HG03095 (cell line): ENCODE measurements at regions not wholly inside any gene's neighbourhood (a gene's known extent, or its start where the extent isn't known, plus 50 kb on each side); places are given as distances from the start of the nearest gene placed in this dataset.

Experiments
- ATAC-seq: cut with Tn5 transposase; IDR thresholded peaks from one replicate; pipeline ENCODE4 v1.9.1; 2021; ENCODE audit warnings: moderate library complexity; ENCODE audit not compliant: unreplicated experiment

DNA sequence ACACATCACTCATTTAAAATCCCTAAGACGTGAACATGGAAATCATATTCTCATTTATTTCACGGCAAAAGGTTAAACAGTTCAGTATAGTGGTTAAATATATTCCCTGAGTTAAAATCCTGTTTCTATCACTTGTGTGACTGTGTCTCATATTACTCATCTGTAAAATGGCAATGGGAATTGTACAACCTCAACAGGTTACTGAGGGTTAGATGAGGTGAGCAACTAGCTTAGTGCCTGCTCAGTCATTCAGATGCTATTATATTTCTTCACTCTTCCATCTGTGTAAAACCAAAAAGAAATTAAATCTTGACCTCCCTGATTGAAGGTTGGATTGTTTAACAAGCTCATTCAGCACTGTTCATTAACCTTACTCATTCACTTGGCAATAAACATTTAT is 212.4 kb upstream of the STK17B start:
- ATAC-seq, result no peak

DNA sequence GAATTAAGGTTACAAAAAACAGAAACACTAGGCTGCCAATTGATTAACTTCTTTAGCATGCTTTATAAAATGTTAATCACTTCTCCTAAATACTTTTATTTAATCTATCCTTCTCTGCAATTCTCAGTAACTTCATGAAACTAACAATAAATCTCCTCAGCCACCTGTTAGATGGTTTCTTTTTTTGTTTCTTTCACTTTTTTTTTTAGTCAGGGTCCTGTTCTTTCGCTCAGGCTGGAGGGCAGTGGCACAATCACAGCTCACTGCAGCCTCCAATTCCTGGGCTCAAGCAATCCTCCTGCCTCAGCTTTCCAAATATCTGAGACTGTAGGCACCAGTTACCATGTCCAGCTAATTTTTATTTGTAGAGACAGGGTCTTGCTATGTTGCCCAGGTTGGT is 213.4 kb upstream of the STK17B start:
- ATAC-seq, result no peak

DNA sequence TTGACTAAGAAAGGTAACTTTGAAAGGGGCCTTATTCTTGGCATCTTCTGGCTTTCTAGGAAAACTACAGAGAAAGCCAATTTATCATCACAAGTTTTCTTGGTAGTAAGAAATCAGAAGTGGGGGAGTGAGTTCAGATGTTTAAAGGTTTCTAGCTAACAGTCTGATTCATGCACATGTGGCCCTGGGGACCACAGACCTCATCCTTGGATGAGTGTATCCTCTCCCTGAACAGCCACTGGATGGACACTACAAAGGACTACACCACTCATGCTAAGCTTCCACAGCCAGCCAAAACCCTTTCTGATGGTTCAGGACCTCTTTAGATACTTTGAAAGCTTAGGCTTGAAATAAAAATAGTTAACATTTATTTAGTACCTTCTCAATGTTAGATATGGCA is 218.3 kb upstream of the STK17B start:
- no peak for ATAC-seq

DNA sequence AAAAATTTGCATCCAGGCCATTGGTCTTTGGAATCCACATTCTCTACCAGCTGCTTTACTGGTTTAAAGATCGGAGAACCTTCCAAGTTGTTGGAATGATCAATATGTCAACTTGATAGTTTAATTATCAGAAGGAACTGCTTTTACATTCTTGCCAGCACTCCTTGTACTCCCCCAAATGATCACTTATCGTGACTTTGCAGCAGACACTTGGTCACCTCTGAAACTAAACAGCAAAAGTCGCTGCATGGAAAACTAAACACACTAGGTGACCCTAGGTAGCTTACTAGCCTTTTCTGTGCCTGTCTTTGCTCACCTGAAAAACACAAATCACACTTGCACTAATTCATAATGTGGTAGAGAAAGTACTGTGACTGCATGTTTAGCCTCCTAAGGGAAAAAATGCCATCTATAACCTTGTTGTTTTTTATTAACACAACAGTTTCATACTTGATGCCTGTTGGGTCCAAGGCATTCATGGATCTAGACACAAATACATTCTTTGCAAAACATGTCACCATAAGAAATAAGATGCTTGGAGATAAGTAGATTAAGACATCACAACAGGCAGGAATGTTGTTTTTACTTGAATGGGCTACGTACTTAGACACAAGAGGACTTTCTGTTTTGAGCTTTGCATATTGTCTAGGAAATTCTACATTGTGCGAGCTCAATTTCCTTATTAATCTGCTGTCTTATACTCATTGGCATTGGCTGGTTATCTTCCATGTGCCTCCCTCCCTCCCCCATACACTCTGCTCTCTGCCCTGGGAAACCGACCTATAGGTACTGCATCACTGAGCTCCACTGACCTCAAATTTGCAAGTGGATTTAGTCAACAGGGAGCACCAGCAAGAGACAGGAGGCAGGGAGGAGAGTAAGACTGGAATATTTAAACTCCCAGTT is 219.1 kb upstream of the STK17B start:
- no peak for ATAC-seq

DNA sequence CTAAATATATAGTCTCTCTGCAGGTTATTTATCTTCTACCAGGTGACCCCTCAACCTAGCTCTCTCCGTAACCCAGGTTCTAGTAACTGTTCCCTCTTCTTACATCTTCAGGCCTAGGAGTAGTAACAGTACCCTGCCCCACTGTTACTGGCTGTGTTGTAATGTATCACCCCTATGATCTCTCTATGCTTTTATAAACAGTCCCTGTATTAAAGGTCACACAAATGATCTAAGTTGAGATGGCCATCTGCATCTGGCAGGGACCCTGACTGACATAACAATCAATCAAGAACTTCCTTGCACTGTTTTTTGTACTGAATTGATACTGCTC is 219.7 kb upstream of the STK17B start:
- no peak for ATAC-seq

DNA sequence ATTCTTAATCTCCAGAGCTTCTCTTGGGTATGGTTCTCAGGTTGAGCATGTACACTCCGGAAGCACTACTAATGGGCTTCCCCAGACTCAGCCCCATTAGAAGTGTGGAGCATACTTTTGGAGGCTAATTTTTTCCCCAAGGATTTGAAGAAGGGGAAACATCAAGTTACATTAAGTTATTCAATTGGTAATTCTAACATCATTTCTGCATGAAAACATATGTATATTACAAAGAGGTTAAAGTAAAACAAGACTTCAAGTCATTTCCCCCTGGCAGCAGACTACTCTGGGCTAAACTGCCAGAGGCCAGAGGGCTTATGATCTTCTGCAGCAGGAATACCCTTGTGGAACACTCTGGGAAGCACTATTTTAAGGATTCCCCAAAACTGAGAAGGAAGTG is 227.7 kb upstream of the STK17B start:
- no peak for ATAC-seq

DNA sequence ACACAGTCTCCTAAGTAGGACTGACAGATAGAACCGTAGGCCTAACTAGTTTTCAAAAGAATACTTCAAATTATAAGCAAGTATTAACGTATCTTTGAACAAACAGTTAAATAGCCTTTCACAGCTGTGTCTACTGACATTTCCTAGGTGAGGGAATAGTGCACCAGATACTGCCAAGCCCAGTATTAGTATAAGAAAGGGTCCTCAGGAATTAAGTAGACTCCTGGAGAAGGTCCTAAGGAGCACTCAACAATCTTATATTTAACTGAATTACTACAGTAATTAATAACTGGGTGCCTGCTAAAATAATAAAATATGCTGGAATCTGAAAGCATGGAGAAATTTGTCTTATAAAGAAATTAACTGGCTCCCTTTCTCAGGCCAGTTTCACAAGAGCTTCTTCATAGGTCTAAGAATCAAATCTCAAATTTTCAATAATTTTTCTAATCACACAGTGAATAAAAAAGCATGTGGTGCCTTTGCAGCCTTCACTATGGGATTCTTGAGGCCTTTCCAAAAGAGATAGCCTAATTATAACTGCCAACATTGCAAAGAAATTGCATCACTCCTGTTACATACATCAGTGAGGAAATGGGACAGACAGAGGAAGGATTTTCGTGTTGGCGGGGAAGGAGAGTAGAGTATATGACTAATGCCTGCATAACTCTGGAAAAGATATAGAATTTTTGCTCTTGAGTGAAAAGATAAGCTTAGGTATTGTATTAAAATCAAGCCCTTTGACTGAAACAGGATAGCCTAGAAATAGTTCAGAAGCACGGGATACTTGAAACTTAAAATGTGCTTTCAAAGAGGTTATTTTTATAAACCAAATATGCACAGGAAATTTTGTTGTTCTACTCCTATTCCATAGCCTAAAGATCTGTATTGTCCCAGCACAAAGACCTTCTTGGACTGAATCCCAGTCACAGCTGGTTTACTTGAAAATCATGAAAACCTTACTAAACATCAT is 228.6 kb upstream of the STK17B start:
- ATAC-seq, result no peak

DNA sequence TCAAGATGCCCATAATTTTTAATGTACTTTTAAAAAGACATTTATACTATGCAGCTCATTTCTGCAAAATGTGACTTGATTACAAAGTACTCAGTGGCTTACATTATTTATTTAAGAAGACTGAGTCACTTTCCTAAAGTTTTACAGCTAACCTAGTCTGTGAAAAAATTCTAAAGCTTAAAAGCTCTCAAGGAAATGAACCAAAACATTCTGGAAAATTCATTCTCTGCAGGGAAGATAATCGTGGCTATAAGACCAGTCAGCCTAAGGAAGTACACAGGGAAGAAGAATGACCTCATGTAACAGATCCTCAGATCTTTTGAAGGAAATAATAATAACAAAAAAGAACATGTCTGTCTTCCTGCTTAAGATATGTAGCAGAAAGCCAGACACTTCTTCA is 232.1 kb upstream of the STK17B start:
- no peak for ATAC-seq

DNA sequence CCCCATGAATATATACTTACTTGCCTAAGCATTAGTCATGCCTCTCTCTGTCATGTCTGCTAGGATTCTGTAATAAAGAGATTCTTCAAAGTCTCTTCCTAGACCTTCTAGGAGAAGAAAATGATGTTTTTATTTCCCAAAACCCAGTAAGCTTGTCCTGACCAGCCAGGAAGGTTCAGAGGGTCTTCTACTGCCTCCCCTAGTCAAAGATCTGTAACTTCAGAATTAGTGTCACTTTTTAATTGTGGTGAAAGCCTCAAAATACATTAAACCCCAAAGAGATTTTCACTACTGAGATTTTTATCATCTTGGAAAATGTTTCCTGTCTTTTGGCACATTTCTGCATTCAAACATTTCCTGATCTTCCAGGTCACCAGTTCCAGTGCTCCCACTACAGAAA is 232.9 kb upstream of the STK17B start:
- no peak for ATAC-seq

DNA sequence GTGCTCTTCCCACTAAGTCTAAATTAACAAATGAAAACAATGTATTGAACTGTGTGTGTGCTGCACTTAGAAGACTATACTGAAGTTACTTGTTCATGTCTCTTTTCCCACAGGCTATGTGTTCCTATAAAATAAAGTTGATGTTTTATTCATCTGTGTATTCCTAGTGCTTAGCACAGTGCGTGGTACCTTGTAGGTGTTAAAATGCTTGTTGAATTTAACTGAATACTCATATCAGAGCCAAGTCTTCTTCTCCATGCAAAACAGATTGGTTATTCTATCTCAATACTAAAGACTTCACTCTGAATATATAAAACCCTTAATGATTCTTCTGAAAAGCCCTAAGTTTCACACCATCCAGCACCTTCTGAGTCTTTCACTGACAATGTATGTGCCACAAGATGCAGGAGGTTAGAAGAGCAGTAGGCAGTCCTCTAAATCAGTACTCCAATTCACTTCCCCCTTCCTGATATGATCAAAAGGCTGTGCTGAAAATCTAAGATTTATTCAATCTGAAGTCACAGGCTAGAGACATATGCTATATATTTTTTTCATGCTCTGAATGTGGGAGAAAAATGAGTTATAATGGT is 231.7 kb upstream of the CCDC150 start:
- no peak for ATAC-seq

DNA sequence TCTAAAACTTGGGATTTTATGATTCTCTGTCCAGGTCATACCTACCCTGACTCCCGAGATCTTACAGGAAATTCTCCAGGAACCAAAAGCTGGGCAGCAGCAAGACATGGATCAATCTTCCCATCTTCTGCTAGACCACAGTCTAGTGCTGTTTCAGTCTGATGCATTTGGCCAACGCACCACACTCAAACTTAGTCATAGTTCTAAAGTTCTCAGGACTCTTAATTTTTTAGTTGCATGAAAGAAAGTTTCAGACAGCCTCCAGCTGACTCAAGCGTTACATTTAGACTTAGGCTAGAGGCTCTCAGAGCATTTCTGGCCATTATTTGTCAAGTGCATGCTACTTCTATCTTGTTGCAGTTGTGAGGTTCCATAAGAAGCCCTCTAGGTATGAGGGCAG is 230.1 kb upstream of the CCDC150 start:
- ATAC-seq, result peak; percentile 46

DNA sequence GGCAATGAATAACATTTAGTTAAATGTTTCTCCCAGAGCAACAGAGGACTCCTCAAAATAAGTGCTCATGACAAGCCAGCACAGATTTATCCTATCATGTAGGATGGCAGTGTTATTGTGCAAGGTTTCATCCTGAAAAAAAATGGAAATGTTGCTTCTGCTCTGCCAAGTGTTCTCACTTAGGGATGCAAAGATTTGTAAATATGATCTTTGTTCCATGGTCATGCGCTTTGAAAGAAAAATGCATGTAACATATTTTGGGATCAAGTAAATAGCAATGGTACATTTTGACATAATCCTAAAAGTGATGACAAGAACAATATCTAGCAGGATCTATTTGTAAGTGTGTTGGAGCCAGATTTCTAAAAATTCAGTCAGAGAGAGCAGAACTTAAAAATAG is 229.5 kb upstream of the CCDC150 start:
- ATAC-seq, result no peak

DNA sequence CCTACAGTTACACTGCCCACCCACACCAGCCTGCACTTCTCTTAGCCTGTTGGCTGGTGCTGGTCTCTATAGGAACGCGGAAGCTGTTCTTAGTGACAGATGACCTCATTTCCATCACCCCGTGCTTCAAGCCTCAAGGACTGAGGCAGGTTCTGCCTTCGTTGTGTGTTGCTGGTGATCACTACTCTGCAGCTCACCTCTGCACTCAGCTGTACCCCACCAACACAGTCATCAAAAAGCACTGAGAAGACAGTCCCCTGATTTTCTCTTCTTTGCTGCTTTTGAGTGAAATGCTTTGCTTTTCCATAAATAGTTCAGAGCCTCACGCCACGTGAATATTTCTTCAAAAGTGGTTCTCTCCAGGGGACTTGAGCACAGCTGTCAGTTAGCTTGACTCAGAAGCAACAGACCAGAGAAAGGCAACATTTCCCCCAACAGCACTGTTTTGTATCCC is 225.7 kb upstream of the CCDC150 start:
- peak; percentile 71 for ATAC-seq

DNA sequence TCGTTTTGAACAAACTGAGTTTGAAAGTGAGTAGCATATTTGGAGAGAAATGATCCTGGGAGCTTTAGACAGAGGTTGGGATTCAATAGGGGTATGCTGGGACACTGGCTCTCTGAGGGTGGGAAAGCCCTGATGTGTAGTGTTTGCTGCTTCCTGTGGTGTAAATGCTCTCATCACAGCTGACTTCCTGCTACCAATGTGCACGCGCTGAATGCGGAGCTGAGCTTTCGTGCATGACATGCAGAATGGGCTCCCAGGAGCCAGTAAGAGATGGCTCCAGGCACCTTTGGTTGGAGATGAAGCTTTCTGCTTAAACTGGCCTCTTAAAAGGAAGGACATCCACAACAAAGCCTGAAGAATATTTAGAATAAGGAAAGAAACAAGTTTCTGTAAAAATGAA is 224.1 kb upstream of the CCDC150 start:
- ATAC-seq, result peak; percentile 60

DNA sequence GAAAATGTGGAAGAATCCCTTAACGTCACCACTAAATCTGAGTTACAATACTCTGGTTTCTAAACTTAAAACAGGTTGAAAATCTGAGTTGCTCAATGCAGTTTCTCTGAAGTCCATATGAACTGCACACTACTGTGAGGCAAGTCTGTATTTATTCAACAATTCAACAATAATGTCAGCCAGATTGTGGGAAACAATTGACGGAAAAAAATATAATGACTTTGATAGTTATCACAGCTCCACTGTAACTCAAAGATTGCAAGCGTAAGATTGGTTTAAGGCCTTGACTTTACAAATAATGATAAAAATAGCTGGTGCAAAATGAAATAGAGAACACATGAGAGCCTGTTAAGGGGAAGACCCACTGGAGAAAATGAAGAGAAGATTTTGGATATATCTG is 219.4 kb upstream of the CCDC150 start:
- no peak for ATAC-seq

DNA sequence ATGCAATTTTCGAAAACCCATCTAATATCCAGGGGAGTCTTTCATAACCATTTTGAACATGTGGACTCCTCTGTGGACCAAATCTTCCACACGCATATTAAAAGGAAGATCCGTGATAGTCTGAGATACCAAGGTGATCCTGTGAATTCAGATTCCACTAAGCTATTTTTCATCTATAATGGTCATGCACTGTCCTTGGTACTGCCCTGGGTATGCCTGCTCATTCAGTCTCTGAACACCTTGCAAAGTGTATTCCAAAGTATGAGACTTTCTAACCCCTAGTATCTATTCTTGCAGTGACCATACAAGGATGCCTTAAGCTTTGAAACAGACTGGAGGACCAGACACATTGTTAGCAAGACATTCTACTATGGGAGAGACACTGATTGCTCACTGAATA is 217.6 kb upstream of the CCDC150 start:
- no peak for ATAC-seq

DNA sequence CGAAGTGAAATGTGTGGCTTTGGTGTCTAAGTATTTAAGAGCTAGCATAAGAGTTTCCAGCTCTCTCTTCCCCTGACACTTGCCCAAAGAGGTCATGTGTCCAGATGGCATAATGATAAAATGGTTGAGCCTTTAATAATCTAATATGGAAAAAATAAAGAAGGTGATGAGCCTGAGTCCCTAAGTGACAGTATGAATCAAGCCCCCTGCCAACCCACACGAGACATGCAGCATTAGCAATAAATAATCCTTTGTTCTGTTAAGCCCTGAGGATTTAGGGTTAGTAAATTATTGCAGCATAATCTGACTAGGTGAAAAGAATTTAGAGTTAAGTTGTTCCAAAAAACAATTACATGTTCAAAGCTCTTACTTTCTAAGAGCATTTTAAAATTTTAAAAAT is 217.2 kb upstream of the CCDC150 start:
- no peak for ATAC-seq

DNA sequence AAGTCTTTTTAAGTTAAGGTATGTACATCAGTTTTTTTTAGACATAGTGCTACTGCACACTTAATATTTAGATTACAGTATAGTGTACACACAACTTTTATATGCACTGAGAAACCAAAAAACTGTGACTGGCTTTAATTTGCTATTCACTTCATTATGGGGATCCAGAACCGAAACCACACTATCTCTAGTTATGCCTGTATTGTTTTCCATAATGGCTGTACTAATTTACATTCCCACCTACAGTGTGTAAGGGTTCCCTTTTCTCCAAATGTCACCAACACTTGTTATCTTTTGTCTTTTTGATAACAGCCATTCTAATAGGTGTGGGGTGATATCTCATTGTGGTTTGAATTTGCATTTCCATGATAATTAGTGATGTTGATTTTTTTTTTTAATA is 213.4 kb upstream of the CCDC150 start:
- ATAC-seq, result no peak

DNA sequence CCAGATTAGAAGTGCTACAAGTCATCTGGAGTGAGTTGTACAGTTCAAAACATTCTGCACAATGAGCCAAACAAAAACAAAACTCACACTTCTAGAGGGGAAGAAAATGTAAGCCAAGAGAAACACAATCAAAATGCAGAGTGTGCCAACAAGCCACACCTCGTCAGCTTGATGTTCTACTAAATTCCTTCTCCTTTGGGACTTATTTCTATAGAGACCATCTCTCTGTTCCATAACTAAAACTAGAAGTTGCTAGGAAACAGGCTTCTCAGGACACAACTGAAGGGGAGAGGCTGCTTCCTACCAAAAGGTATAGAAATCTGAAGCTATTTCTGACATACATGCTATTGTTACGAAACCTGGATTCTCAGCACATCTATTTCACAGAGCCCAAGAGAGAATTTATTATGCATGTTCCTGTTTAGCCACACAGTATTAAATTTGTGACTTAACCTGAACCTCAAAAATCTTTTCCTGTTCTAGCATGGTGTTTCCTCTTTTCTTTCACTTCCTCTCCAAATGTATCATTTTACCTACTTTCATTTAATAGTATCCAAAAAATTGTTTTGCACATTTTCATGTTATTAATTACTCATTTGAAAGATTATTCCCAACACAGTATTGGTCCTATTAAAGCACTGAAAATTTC is 211.4 kb upstream of the CCDC150 start:
- ATAC-seq, result no peak

DNA sequence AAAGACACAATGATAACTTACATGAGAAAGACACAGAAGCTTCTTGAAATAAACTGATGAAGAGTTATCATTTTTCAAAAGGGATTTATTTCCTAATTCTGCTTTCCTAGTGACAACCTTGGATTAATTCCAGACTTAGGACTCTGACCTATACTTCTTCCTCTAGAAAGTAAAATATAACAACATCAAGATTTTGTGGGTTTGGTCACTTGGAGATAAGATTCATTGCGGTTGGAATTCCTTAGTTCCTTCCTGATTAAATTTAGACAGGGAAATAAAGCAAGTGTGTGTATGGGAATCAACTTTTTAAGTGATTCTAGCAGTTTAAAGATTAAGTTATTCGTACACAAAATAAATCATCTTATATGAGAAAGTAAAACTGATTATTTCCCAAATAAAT is 208.4 kb upstream of the CCDC150 start:
- ATAC-seq, result no peak

DNA sequence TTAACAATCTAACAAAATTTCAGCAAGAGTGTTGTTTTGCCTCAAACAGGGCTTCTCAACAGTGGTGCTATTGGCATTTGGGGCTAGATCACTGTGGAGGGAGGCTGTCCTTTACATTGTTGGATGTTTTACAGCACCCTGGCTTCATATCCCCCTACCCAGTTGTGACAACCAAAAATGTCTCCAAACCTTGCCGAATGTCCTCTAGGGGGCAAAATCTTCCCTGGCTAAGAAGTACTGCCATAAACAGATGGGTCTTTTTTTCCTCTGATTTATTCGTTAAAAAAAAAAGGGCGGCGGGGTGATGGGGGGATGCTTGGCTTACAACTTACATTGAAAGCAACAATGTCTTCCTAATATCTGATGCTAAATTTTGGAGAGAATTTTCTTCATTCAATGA is 207.6 kb upstream of the CCDC150 start:
- ATAC-seq, result no peak
